ENCODE measurements at regions not wholly inside any gene's neighbourhood (a gene's known extent, or its start where the extent isn't known, plus 50 kb on each side); places are given as distances from the start of the nearest gene placed in this dataset.
"Not testable (repeated sequence)": the region's sequence is repeated elsewhere in the genome, so short reads cannot be mapped to it uniquely, and the experiment has no call there.

GRCh38 chr4:64642936-64643335, 233.7 kb upstream of the TECRL start:
- H3K27ac ChIP-seq (ENCODE audit: insufficient read depth in 1 of 2, low read depth in 1 of 2, low read length in 2 of 2, poor library complexity in 1 of 2, severe bottlenecking in 2 of 2): no peak overlapping the region
- no peak overlapping the region for H3K4me3 ChIP-seq (ENCODE audit: control insufficient read depth in 1 of 7, extremely low read depth in 1 of 7, insufficient read depth in 4 of 7, low read depth in 2 of 7, low read length in 6 of 7)
- H3K36me3 ChIP-seq (ENCODE audit: control insufficient read depth in 4 of 4, insufficient read depth in 4 of 4, low read length in 3 of 4): no peaks in the 10 kb centered on the region
- ChIA-PET CTCF (no interaction called here), POLR2A (no interaction called here)
- no peak for DNase-seq
- no peaks in the 10 kb centered on the region for H3K27me3 ChIP-seq (replicated peaks in 2 of 5; ENCODE audit: control insufficient read depth in 4 of 5, insufficient read depth in 5 of 5, low read length in 4 of 5)
- WGBS (ENCODE audit: insufficient coverage): no CpG with 5 or more reads among the region's 1 CpG
- no peaks in the 10 kb centered on the region for H3K4me1 ChIP-seq (ENCODE audit: control extremely low read depth in 1 of 4, control insufficient read depth in 4 of 4, insufficient read depth in 4 of 4, low read length in 3 of 4)
- no peaks in the 10 kb centered on the region for H3K9me3 ChIP-seq (ENCODE audit: control extremely low read depth in 1 of 5, control insufficient read depth in 4 of 5, insufficient read depth in 2 of 5, low read depth in 1 of 5, low read length in 4 of 5)

DNA sequence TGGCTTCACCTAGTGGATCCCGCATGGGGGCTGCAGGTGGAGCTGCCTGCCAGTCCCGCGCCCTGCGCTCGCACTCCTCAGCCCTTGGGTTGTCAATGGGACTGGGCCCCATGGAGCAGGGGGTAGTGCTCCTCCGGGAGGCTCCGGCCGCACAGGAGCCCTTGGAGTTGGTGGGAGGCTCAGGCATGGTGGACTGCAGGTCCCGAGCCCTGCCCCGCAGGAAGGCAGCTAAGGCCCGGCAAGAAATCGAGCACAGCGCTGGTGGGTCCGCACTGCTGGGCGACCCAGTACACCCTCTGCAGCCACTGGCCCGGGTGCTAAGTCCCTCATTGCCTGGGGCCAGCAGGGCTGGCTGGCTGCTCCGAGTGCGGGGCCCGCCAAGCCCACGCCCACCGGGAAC, 231.2 kb upstream of the TECRL start:
- POLR2A ChIA-PET; H3K4me3 ChIP-seq (ENCODE audit: control insufficient read depth in 1 of 7, extremely low read depth in 1 of 7, insufficient read depth in 4 of 7, low read depth in 2 of 7, low read length in 6 of 7); CTCF ChIA-PET; H3K27ac ChIP-seq (ENCODE audit: insufficient read depth in 1 of 2, low read depth in 1 of 2, low read length in 2 of 2, poor library complexity in 1 of 2, severe bottlenecking in 2 of 2); H3K27me3 ChIP-seq (replicated peaks in 2 of 5; ENCODE audit: control insufficient read depth in 4 of 5, insufficient read depth in 5 of 5, low read length in 4 of 5); H3K36me3 ChIP-seq (ENCODE audit: control insufficient read depth in 4 of 4, insufficient read depth in 4 of 4, low read length in 3 of 4); H3K4me1 ChIP-seq (ENCODE audit: control extremely low read depth in 1 of 4, control insufficient read depth in 4 of 4, insufficient read depth in 4 of 4, low read length in 3 of 4); H3K9me3 ChIP-seq (ENCODE audit: control extremely low read depth in 1 of 5, control insufficient read depth in 4 of 5, insufficient read depth in 2 of 5, low read depth in 1 of 5, low read length in 4 of 5); DNase-seq: not testable (repeated sequence)
- 85% methylated on average over 8 of the region's 21 CpGs for WGBS (ENCODE audit: insufficient coverage)

DNA sequence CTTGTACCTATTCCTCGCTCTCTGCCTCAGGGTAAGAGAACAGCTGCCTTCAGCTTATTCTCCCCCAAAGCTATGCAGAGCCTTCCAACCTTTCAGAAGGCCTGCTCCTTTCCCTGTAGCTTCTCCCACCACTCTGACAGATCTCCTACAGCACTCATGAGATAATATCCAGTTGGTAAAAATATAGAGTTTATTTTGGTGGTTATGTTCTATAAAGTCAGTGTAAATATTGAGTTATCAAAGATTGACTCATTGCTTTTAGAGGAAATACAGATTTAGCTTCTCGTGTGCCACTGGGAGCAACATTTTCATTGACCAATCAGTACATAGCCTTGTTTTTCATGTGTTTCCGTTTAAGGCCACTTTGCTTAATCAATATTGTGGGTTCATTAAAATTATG, 216.2 kb upstream of the TECRL start:
- CTCF ChIA-PET: no interaction called here
- no peaks in the 10 kb centered on the region for H3K9me3 ChIP-seq (ENCODE audit: control extremely low read depth in 1 of 5, control insufficient read depth in 4 of 5, insufficient read depth in 2 of 5, low read depth in 1 of 5, low read length in 4 of 5)
- POLR2A ChIA-PET: no interaction called here
- H3K4me1 ChIP-seq (ENCODE audit: control extremely low read depth in 1 of 4, control insufficient read depth in 4 of 4, insufficient read depth in 4 of 4, low read length in 3 of 4): no peaks in the 10 kb centered on the region
- no peak for DNase-seq
- H3K27ac ChIP-seq (ENCODE audit: insufficient read depth in 1 of 2, low read depth in 1 of 2, low read length in 2 of 2, poor library complexity in 1 of 2, severe bottlenecking in 2 of 2): no peak overlapping the region
- H3K36me3 ChIP-seq (ENCODE audit: control insufficient read depth in 4 of 4, insufficient read depth in 4 of 4, low read length in 3 of 4): no peaks in the 10 kb centered on the region
- no peak overlapping the region for H3K4me3 ChIP-seq (ENCODE audit: control insufficient read depth in 1 of 7, extremely low read depth in 1 of 7, insufficient read depth in 4 of 7, low read depth in 2 of 7, low read length in 6 of 7)
- WGBS (ENCODE audit: insufficient coverage): 100% methylated on average over 1 of the region's 3 CpGs
- H3K27me3 ChIP-seq (replicated peaks in 2 of 5; ENCODE audit: control insufficient read depth in 4 of 5, insufficient read depth in 5 of 5, low read length in 4 of 5): no peaks in the 10 kb centered on the region

DNA sequence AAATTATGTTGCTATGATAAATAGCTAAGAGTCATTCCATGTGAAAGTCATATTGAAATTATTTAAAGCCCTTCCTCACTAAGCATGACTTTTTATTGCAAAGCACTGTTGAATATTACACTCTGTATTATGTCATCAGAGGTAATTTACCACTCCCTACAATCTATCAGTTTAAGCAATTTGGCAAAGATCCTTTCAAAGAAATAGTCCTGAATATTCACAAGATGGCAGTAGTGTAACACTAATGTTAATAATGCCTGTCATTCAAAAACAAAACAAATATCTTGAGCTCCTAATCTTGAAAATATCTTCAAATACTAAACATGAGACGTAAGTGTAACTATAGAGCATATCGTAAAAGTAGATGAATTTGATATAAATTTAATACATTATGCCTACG, 208.6 kb upstream of the TECRL start:
- H3K27me3 ChIP-seq (replicated peaks in 2 of 5; ENCODE audit: control insufficient read depth in 4 of 5, insufficient read depth in 5 of 5, low read length in 4 of 5): no peaks in the 10 kb centered on the region
- H3K9me3 ChIP-seq (ENCODE audit: control extremely low read depth in 1 of 5, control insufficient read depth in 4 of 5, insufficient read depth in 2 of 5, low read depth in 1 of 5, low read length in 4 of 5): no peaks in the 10 kb centered on the region
- H3K27ac ChIP-seq (ENCODE audit: insufficient read depth in 1 of 2, low read depth in 1 of 2, low read length in 2 of 2, poor library complexity in 1 of 2, severe bottlenecking in 2 of 2): no peak overlapping the region
- no peaks in the 10 kb centered on the region for H3K36me3 ChIP-seq (ENCODE audit: control insufficient read depth in 4 of 4, insufficient read depth in 4 of 4, low read length in 3 of 4)
- no peak overlapping the region for H3K4me3 ChIP-seq (ENCODE audit: control insufficient read depth in 1 of 7, extremely low read depth in 1 of 7, insufficient read depth in 4 of 7, low read depth in 2 of 7, low read length in 6 of 7)
- WGBS (ENCODE audit: insufficient coverage): no CpG with 5 or more reads among the region's 3 CpGs
- no peaks in the 10 kb centered on the region for H3K4me1 ChIP-seq (ENCODE audit: control extremely low read depth in 1 of 4, control insufficient read depth in 4 of 4, insufficient read depth in 4 of 4, low read length in 3 of 4)
- POLR2A ChIA-PET: no interaction called here
- CTCF ChIA-PET: no interaction called here
- no peak for DNase-seq

- H3K4me3 ChIP-seq (ENCODE audit: control insufficient read depth in 1 of 7, extremely low read depth in 1 of 7, insufficient read depth in 4 of 7, low read depth in 2 of 7, low read length in 6 of 7): no peak overlapping the region
- ChIA-PET CTCF (no interaction called here), POLR2A (no interaction called here)
- H3K36me3 ChIP-seq (ENCODE audit: control insufficient read depth in 4 of 4, insufficient read depth in 4 of 4, low read length in 3 of 4): no peaks in the 10 kb centered on the region
- H3K9me3 ChIP-seq (ENCODE audit: control extremely low read depth in 1 of 5, control insufficient read depth in 4 of 5, insufficient read depth in 2 of 5, low read depth in 1 of 5, low read length in 4 of 5): no peaks in the 10 kb centered on the region
- no peak for DNase-seq
- no peaks in the 10 kb centered on the region for H3K4me1 ChIP-seq (ENCODE audit: control extremely low read depth in 1 of 4, control insufficient read depth in 4 of 4, insufficient read depth in 4 of 4, low read length in 3 of 4)
- no peak overlapping the region for H3K27ac ChIP-seq (ENCODE audit: insufficient read depth in 1 of 2, low read depth in 1 of 2, low read length in 2 of 2, poor library complexity in 1 of 2, severe bottlenecking in 2 of 2)
- H3K27me3 ChIP-seq (replicated peaks in 2 of 5; ENCODE audit: control insufficient read depth in 4 of 5, insufficient read depth in 5 of 5, low read length in 4 of 5): no peaks in the 10 kb centered on the region
- WGBS (ENCODE audit: insufficient coverage): no CpG with 5 or more reads among the region's 4 CpGs
These were observed 205.0 kb upstream of the TECRL start for GRCh38 chr4:64614276-64614675.

DNA sequence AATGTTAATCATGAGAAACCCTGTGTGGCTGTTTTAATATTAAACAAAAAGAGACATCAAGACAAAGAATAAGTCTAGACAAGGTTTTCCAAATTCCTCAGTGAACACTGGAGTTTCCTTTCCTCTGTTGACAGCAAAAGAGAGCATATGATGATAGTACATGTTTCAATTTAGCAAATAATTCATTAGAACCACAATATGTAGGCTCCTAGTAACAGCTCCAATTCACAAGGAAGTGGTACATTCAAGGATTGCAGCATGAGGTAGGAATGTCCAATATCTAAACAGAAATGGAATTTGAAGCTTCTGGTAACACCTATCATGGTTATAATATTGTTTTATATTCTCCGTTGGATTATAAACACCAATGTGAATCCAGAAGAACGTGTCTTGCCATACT, 203.8 kb upstream of the TECRL start:
- Histone ChIP-seq H3K27me3 (replicated peaks in 2 of 5; ENCODE audit: control insufficient read depth in 4 of 5, insufficient read depth in 5 of 5, low read length in 4 of 5) (no peaks in the 10 kb centered on the region), H3K4me1 (ENCODE audit: control extremely low read depth in 1 of 4, control insufficient read depth in 4 of 4, insufficient read depth in 4 of 4, low read length in 3 of 4) (no peaks in the 10 kb centered on the region), H3K4me3 (ENCODE audit: control insufficient read depth in 1 of 7, extremely low read depth in 1 of 7, insufficient read depth in 4 of 7, low read depth in 2 of 7, low read length in 6 of 7) (no peak overlapping the region), H3K9me3 (ENCODE audit: control extremely low read depth in 1 of 5, control insufficient read depth in 4 of 5, insufficient read depth in 2 of 5, low read depth in 1 of 5, low read length in 4 of 5) (no peaks in the 10 kb centered on the region), H3K27ac (ENCODE audit: insufficient read depth in 1 of 2, low read depth in 1 of 2, low read length in 2 of 2, poor library complexity in 1 of 2, severe bottlenecking in 2 of 2) (no peak overlapping the region), H3K36me3 (ENCODE audit: control insufficient read depth in 4 of 4, insufficient read depth in 4 of 4, low read length in 3 of 4) (no peaks in the 10 kb centered on the region)
- POLR2A ChIA-PET: no interaction called here
- no CpG with 5 or more reads among the region's 2 CpGs for WGBS (ENCODE audit: insufficient coverage)
- no peak for DNase-seq
- CTCF ChIA-PET: no interaction called here

DNA sequence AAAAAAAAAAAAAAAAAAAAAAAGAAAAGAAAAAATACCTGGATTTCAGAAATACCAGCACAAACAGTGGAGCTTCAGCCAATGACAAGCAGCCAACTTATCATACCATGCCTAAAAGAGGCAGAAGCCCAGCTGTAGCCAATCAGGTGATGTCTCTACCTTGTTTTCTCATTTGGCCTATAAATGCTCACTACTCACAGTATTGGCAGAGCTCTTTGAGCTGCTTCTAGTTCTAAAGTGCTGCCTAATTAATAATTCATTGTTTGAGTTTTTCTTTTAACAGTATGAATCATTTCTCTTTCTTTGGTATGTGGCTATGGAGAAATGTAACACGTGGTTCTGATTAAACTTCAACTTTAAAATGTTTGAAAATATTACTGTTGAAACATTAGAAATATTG, 188.8 kb upstream of the TECRL start:
- WGBS (ENCODE audit: insufficient coverage): no CpG with 5 or more reads among the region's 1 CpG
- H3K4me3 ChIP-seq (ENCODE audit: control insufficient read depth in 1 of 7, extremely low read depth in 1 of 7, insufficient read depth in 4 of 7, low read depth in 2 of 7, low read length in 6 of 7): no peak overlapping the region
- H3K27ac ChIP-seq (ENCODE audit: insufficient read depth in 1 of 2, low read depth in 1 of 2, low read length in 2 of 2, poor library complexity in 1 of 2, severe bottlenecking in 2 of 2): no peak overlapping the region
- H3K4me1 ChIP-seq (ENCODE audit: control extremely low read depth in 1 of 4, control insufficient read depth in 4 of 4, insufficient read depth in 4 of 4, low read length in 3 of 4): no peaks in the 10 kb centered on the region
- H3K27me3 ChIP-seq (replicated peaks in 2 of 5; ENCODE audit: control insufficient read depth in 4 of 5, insufficient read depth in 5 of 5, low read length in 4 of 5): no peaks in the 10 kb centered on the region
- ChIA-PET POLR2A (no interaction called here), CTCF (no interaction called here)
- H3K36me3 ChIP-seq (ENCODE audit: control insufficient read depth in 4 of 4, insufficient read depth in 4 of 4, low read length in 3 of 4): no peaks in the 10 kb centered on the region
- DNase-seq: no peak
- H3K9me3 ChIP-seq (ENCODE audit: control extremely low read depth in 1 of 5, control insufficient read depth in 4 of 5, insufficient read depth in 2 of 5, low read depth in 1 of 5, low read length in 4 of 5): no peaks in the 10 kb centered on the region

DNA sequence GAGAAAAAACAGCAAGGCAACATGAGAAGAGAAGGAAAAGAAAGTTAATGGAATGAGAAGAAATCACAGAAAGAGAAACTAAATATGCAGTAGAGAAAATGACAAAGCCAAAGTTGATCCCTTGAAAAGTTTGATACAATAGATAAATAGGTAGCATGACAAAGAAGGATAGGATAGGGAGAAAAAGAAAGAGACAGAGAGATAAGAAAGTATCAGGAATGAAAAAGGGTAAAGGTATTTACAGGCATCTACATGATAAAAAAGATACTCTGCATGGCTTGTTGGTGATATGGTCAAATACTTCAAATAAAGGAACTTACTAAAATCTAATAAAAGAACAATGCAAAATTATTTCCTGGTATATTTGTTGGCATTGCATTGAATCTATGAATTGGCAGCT, 185.5 kb upstream of the TECRL start:
- no peak overlapping the region for H3K27ac ChIP-seq (ENCODE audit: insufficient read depth in 1 of 2, low read depth in 1 of 2, low read length in 2 of 2, poor library complexity in 1 of 2, severe bottlenecking in 2 of 2)
- H3K36me3 ChIP-seq (ENCODE audit: control insufficient read depth in 4 of 4, insufficient read depth in 4 of 4, low read length in 3 of 4): no peaks in the 10 kb centered on the region
- no peaks in the 10 kb centered on the region for H3K9me3 ChIP-seq (ENCODE audit: control extremely low read depth in 1 of 5, control insufficient read depth in 4 of 5, insufficient read depth in 2 of 5, low read depth in 1 of 5, low read length in 4 of 5)
- H3K27me3 ChIP-seq (replicated peaks in 2 of 5; ENCODE audit: control insufficient read depth in 4 of 5, insufficient read depth in 5 of 5, low read length in 4 of 5): no peaks in the 10 kb centered on the region
- ChIA-PET CTCF (interaction anchor here (0.6 kb wide), 1 partner anchor 1088 kb away, joined by 3 read pairs; no protein-coding TSS in a partner anchor), POLR2A (no interaction called here)
- DNase-seq: no peak
- no peak overlapping the region for H3K4me3 ChIP-seq (ENCODE audit: control insufficient read depth in 1 of 7, extremely low read depth in 1 of 7, insufficient read depth in 4 of 7, low read depth in 2 of 7, low read length in 6 of 7)
- no peaks in the 10 kb centered on the region for H3K4me1 ChIP-seq (ENCODE audit: control extremely low read depth in 1 of 4, control insufficient read depth in 4 of 4, insufficient read depth in 4 of 4, low read length in 3 of 4)

Measured in common myeloid progenitor, CD34-positive (primary cell).